Caco-2 (cell line): ENCODE measurements at regions not wholly inside any gene's neighbourhood (a gene's known extent, or its start where the extent isn't known, plus 50 kb on each side); places are given as distances from the start of the nearest gene placed in this dataset.

Source experiments
- BruUV-seq: library from RNA; stranded (reverse); fragments of 400-500 nt; replicated peaks from 2 replicates; lab custom pipeline; 2021; lab: Mats Ljungman, UMichigan
- CTCF ChIA-PET: fragments of 300-600 bp; sonication (Branson Sonifier 250); formaldehyde crosslinking; loops from one replicate; lab custom pipeline; 2022; ENCODE audit warnings: antibody characterized with exemption; lab: Charles Lee
- POLR2A ChIA-PET: fragments of 300-600 bp; sonication (Branson Sonifier 250); formaldehyde crosslinking; loops from one replicate; lab custom pipeline; 2022; ENCODE audit warnings: antibody characterized with exemption; lab: Charles Lee
- DNase-seq, 2 experiments: peaks; one replicate each; pipeline versions ENCODE4 v3.0.0 to v3.0.0-alpha.2; 2020 to 2022
- H3K27me3 ChIP-seq: replicated peaks from 2 replicates; pipeline ENCODE4 v1.6.0; 2011; ENCODE audit warnings: low read length; ENCODE audit not compliant: control insufficient read depth, insufficient read depth
- H3K36me3 ChIP-seq: 2 replicates; pipeline ENCODE4 v1.5.1; 2011; ENCODE audit warnings: low read length; ENCODE audit not compliant: control insufficient read depth, insufficient read depth
- H3K4me1 ChIP-seq: fragments of 250-450 bp; sonication (Bioruptor Pico); 2 replicates; pipeline ENCODE4 v1.5.1; 2020; ENCODE audit warnings: mild to moderate bottlenecking
- H3K4me3 ChIP-seq: 2 replicates; pipeline ENCODE4 v1.5.1; 2011; ENCODE audit warnings: low read depth, mild to moderate bottlenecking, control low read depth, low read length
- H3K9me3 ChIP-seq: fragments of 250-450 bp; sonication (Bioruptor Pico); 2 replicates; pipeline ENCODE4 v1.5.1; 2020; ENCODE audit warnings: mild to moderate bottlenecking, moderate library complexity
- H3K27ac Mint-ChIP-seq: one replicate; pipeline ENCODE4 v1.8.0; 2022; ENCODE audit warnings: mixed read lengths; ENCODE audit not compliant: unreplicated experiment
- H3K27me3 Mint-ChIP-seq: one replicate; pipeline ENCODE4 v1.8.0; 2022; ENCODE audit warnings: mixed read lengths; ENCODE audit not compliant: insufficient read depth, unreplicated experiment
- H3K36me3 Mint-ChIP-seq: one replicate; pipeline ENCODE4 v1.8.0; 2022; ENCODE audit warnings: mild to moderate bottlenecking, mixed read lengths; ENCODE audit not compliant: insufficient read depth, unreplicated experiment
- H3K4me1 Mint-ChIP-seq: one replicate; pipeline ENCODE4 v1.8.0; 2022; ENCODE audit warnings: low read depth, mixed read lengths; ENCODE audit not compliant: unreplicated experiment
- H3K4me3 Mint-ChIP-seq: one replicate; pipeline ENCODE4 v1.8.0; 2022; ENCODE audit warnings: mild to moderate bottlenecking, moderate library complexity, mixed read lengths; ENCODE audit not compliant: unreplicated experiment
- H3K9me3 Mint-ChIP-seq: one replicate; pipeline ENCODE4 v1.8.0; 2022; ENCODE audit warnings: mixed read lengths; ENCODE audit not compliant: unreplicated experiment
- CTCF ChIP-seq, 2 experiments: fragments of 200-600 bp in 1 of 2; IDR thresholded peaks; 1 replicate in 1 of 2; 2 replicates in 1 of 2; pipeline versions ENCODE4 v1.5.1 to v1.8.0; 2011 to 2022; ENCODE audit warnings: antibody characterized with exemption in 1 of 2, control low read depth in 1 of 2, inconsistent platforms in 1 of 2, low read depth in 1 of 2, low read length in 1 of 2, mild to moderate bottlenecking in 1 of 2, moderate library complexity in 1 of 2; ENCODE audit not compliant: insufficient read depth in 1 of 2, severe bottlenecking in 1 of 2, unreplicated experiment in 1 of 2
- intact Hi-C: fragments of 100-400 bp; cut with micrococcal nuclease; formaldehyde crosslinking; loops from one replicate; pipeline ENCODE4 v1.10.0; 2022; ENCODE audit not compliant: unreplicated experiment

- no peak overlapping the region for H3K4me3 ChIP-seq
- Mint-ChIP-seq H3K4me3 (no peak overlapping the region), H3K4me1 (no peaks in the 10 kb centered on the region), H3K27me3 (peaks cover 7% of the 10 kb centered on the region), H3K9me3 (no peaks in the 10 kb centered on the region), H3K36me3 (no peaks in the 10 kb centered on the region), H3K27ac (no peak overlapping the region)
- no peaks in the 10 kb centered on the region for H3K9me3 ChIP-seq
- DNase-seq = no peak
- CTCF ChIA-PET = no interaction called here
- intact Hi-C loops = no loop called here
- H3K36me3 ChIP-seq = no peaks in the 10 kb centered on the region
- BruUV-seq = no TSS peak
- H3K27me3 ChIP-seq = no peaks in the 10 kb centered on the region
- TF ChIP-seq CTCF (IDR thresholded peaks at IDR 0.05; ENCODE audit: insufficient read depth in 1 of 2, low read depth in 1 of 2, low read length in 1 of 2, severe bottlenecking in 1 of 2, unreplicated experiment in 1 of 2) = no peak
- no peaks in the 10 kb centered on the region for H3K4me1 ChIP-seq
- POLR2A ChIA-PET = no interaction called here
Observed at GRCh38 chr14:80310938-80311750, 99.8 kb upstream of the DIO2 start.

DNA sequence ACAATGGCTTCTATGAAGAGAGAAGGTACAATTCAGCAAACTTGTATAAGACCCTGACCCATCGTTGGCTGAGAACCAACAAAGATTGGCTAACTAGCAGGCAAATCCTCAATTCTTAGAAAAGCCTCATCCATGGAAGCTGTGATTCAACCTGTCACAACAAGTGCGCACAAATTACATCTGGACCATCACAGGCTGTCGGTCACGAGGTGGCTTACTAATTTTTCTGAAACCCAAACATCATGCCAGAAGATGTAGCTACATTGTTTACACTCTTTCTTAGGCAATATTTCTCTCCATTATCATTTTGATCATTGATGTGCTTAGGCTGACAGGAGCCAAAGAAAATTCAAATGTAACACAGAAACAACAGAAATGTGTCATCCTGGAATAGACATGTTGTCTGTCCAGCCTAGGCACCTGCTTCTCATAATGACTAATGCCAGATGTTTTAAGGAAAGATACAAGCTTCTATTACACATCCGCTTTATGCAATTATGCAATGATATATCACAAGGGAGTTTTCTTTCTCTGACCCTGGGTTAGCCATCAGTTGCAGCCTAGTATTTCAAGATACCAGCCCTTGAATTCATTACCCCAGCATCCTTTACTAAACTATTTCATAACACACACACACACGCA, 92.9 kb upstream of the DIO2 start:
- Mint-ChIP-seq H3K4me1 (no peaks in the 10 kb centered on the region), H3K36me3 (no peaks in the 10 kb centered on the region), H3K27ac (no peak overlapping the region), H3K4me3 (no peak overlapping the region), H3K27me3 (no peaks in the 10 kb centered on the region), H3K9me3 (no peaks in the 10 kb centered on the region)
- CTCF ChIA-PET = no interaction called here
- DNase-seq = no peak
- POLR2A ChIA-PET = no interaction called here
- intact Hi-C loops = no loop called here
- Histone ChIP-seq H3K36me3 (no peaks in the 10 kb centered on the region), H3K27me3 (no peaks in the 10 kb centered on the region), H3K4me3 (no peak overlapping the region), H3K4me1 (no peaks in the 10 kb centered on the region), H3K9me3 (no peaks in the 10 kb centered on the region)
- no peak for TF ChIP-seq CTCF (IDR thresholded peaks at IDR 0.05; ENCODE audit: insufficient read depth in 1 of 2, low read depth in 1 of 2, low read length in 1 of 2, severe bottlenecking in 1 of 2, unreplicated experiment in 1 of 2)
- BruUV-seq = no TSS peak

DNA sequence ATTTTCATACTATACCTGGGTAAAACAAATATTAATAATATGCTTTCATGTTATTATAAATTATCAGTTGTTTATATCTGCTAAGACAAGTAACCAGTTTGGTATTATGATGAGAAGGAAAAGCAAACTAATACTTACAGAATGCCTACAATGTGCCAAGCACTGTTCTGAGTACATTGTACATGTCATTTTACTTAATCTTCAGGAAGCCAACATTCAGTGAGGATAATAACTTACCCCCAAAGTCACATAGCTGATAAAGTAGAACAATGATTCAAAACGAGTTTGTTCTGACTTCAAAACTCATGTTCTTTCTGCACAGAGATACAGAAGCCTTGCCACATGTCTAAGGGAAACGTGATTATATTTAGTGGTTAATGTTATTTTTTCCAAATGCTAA, 89.0 kb upstream of the DIO2 start:
- no peak overlapping the region for H3K27ac Mint-ChIP-seq
- no peak overlapping the region for H3K4me3 Mint-ChIP-seq
- no peaks in the 10 kb centered on the region for H3K4me1 ChIP-seq
- ChIA-PET POLR2A (no interaction called here), CTCF (no interaction called here)
- no peak overlapping the region for H3K4me3 ChIP-seq
- no peaks in the 10 kb centered on the region for H3K36me3 Mint-ChIP-seq
- no peak for TF ChIP-seq CTCF (IDR thresholded peaks at IDR 0.05; ENCODE audit: insufficient read depth in 1 of 2, low read depth in 1 of 2, low read length in 1 of 2, severe bottlenecking in 1 of 2, unreplicated experiment in 1 of 2)
- no peaks in the 10 kb centered on the region for H3K4me1 Mint-ChIP-seq
- H3K27me3 Mint-ChIP-seq = no peaks in the 10 kb centered on the region
- H3K9me3 Mint-ChIP-seq = no peaks in the 10 kb centered on the region
- DNase-seq = no peak
- H3K9me3 ChIP-seq = no peaks in the 10 kb centered on the region
- no peaks in the 10 kb centered on the region for H3K27me3 ChIP-seq
- H3K36me3 ChIP-seq = no peaks in the 10 kb centered on the region
- intact Hi-C loops = no loop called here
- BruUV-seq = no TSS peak
